ENCODE measurements at regions not wholly inside any gene's neighbourhood (a gene's known extent, or its start where the extent isn't known, plus 50 kb on each side); places are given as distances from the start of the nearest gene placed in this dataset.

- Histone ChIP-seq H3K4me1 (no peaks in the 10 kb centered on the region), H3K27ac (no peak overlapping the region), H3K4me3 (no peak overlapping the region), H3K27me3 (no peaks in the 10 kb centered on the region), H3K9me3 (peaks cover 0 to 1% (median 0%) of the 10 kb centered on the region in 4 donors), H3K36me3 (no peaks in the 10 kb centered on the region)
- TF ChIP-seq POLR2A (IDR thresholded peaks at IDR 0.05) (no peak), CTCF (IDR thresholded peaks at IDR 0.05) (no peak)
- DNase-seq, result no peak
These were observed 131.2 kb downstream of the TMEM30B start for GRCh38 chr14:61149896-61150295.

GRCh38 chr14:61148742-61149350, 132.3 kb downstream of the TMEM30B start:
- no peak for DNase-seq
- H3K27me3 ChIP-seq, result no peaks in the 10 kb centered on the region
- peaks cover 0 to 5% (median 0%) of the 10 kb centered on the region in 4 donors for H3K9me3 ChIP-seq
- H3K36me3 ChIP-seq, result no peaks in the 10 kb centered on the region
- no peaks in the 10 kb centered on the region for H3K4me1 ChIP-seq
- H3K4me3 ChIP-seq, result no peak overlapping the region
- TF ChIP-seq CTCF (IDR thresholded peaks at IDR 0.05) (no peak), POLR2A (IDR thresholded peaks at IDR 0.05) (no peak)
- no peak overlapping the region for H3K27ac ChIP-seq

GRCh38 chr14:61147831-61148549, 133.1 kb downstream of the TMEM30B start:
- peaks cover 0 to 5% (median 0%) of the 10 kb centered on the region in 4 donors for H3K9me3 ChIP-seq
- H3K27me3 ChIP-seq, result no peaks in the 10 kb centered on the region
- no peaks in the 10 kb centered on the region for H3K4me1 ChIP-seq
- no peak overlapping the region for H3K4me3 ChIP-seq
- H3K36me3 ChIP-seq, result no peaks in the 10 kb centered on the region
- peak overlapping the region in 1 of 4 donors; percentile 35 for H3K27ac ChIP-seq
- DNase-seq, result no peak
- TF ChIP-seq POLR2A (IDR thresholded peaks at IDR 0.05) (no peak), CTCF (IDR thresholded peaks at IDR 0.05) (no peak)

- DNase-seq, result no peak
- Histone ChIP-seq H3K27me3 (no peaks in the 10 kb centered on the region), H3K4me3 (no peak overlapping the region), H3K36me3 (no peaks in the 10 kb centered on the region), H3K27ac (peak overlapping the region in 1 of 4 donors; percentile 35), H3K9me3 (peaks cover 0 to 5% (median 0%) of the 10 kb centered on the region in 4 donors), H3K4me1 (no peaks in the 10 kb centered on the region)
- TF ChIP-seq CTCF (IDR thresholded peaks at IDR 0.05) (no peak), POLR2A (IDR thresholded peaks at IDR 0.05) (no peak)
These were observed 133.7 kb downstream of the TMEM30B start for GRCh38 chr14:61147381-61147821.

GRCh38 chr14:61146899-61147298, 134.2 kb downstream of the TMEM30B start:
- TF ChIP-seq POLR2A (IDR thresholded peaks at IDR 0.05) (no peak), CTCF (IDR thresholded peaks at IDR 0.05) (no peak)
- H3K9me3 ChIP-seq, result peaks cover 0 to 5% (median 0%) of the 10 kb centered on the region in 4 donors
- H3K4me3 ChIP-seq, result no peak overlapping the region
- no peaks in the 10 kb centered on the region for H3K27me3 ChIP-seq
- no peaks in the 10 kb centered on the region for H3K4me1 ChIP-seq
- peak overlapping the region in 1 of 4 donors; percentile 35 for H3K27ac ChIP-seq
- no peaks in the 10 kb centered on the region for H3K36me3 ChIP-seq
- DNase-seq, result no peak
